HepG2 (cell line): ENCODE measurements at regions not wholly inside any gene's neighbourhood (a gene's known extent, or its start where the extent isn't known, plus 50 kb on each side); places are given as distances from the start of the nearest gene placed in this dataset.

Source experiments
- ATAC-seq: fragments of 200-7000 bp; cut with Tn5 transposase; 3 replicates; pipeline ENCODE4 v1.9.1; 2020; ENCODE audit warnings: mild to moderate bottlenecking, moderate library complexity
- BruUV-seq: library from RNA; stranded (reverse); fragments of 400-500 nt; replicated peaks from 2 replicates; lab custom pipeline; 2021; lab: Mats Ljungman, UMichigan
- CTCF ChIA-PET: fragments of 300-600 bp; formaldehyde crosslinking; extraction: SDS; loops from one replicate; lab custom pipeline; 2021; ENCODE audit warnings: low total read pairs, inconsistent platforms, low intra/inter-chr PET ratio; lab: Yijun Ruan, JAX
- POLR2A ChIA-PET: fragments of 350-600 bp; sonication (Branson Sonifier 250); formaldehyde crosslinking; loops from one replicate; lab custom pipeline; 2020; ENCODE audit warnings: antibody characterized with exemption, inconsistent platforms; lab: Yijun Ruan, JAX
- DNase-seq: peaks from one replicate; pipeline ENCODE4 v3.0.0-alpha.2; 2015; ENCODE audit warnings: low spot score
- FAIRE-seq: peaks from 3 replicates; lab custom pipeline; 2011; peaks lifted over from hg19 to GRCh38; lab: Jason Lieb, UNC
- H2AFZ ChIP-seq: one replicate; pipeline ENCODE4 v1.6.1; 2011; ENCODE audit warnings: low read length, inconsistent platforms
- H3K27ac ChIP-seq: fragments of 300-600 bp; 3 replicates; pipeline ENCODE4 v1.8.0; 2011; ENCODE audit warnings: mixed run types, mild to moderate bottlenecking, mixed read lengths, low read length, inconsistent platforms; ENCODE audit not compliant: insufficient read depth; ENCODE audit errors: extremely low read length
- H3K27me3 ChIP-seq, 2 experiments: fragments of 200-600 bp in 1 of 2; 2 replicates in 1 of 2; 3 replicates in 1 of 2; pipeline versions ENCODE4 v1.6.0 to v1.8.0; 2011; ENCODE audit warnings: low read length in 2 of 2, mild to moderate bottlenecking in 2 of 2, moderate library complexity in 2 of 2, inconsistent platforms in 1 of 2; ENCODE audit not compliant: insufficient read depth in 2 of 2, control insufficient read depth in 1 of 2
- H3K36me3 ChIP-seq, 2 experiments: fragments of 200-600 bp in 1 of 2; replicated peaks in 1 of 2; 2 replicates in 1 of 2; 3 replicates in 1 of 2; pipeline versions ENCODE4 v1.5.1 to v1.8.0; 2011; ENCODE audit warnings: low read length in 2 of 2, inconsistent platforms in 1 of 2; ENCODE audit not compliant: insufficient read depth in 2 of 2, control insufficient read depth in 1 of 2
- H3K4me1 ChIP-seq: 2 replicates; pipeline ENCODE4 v1.5.1; 2012; ENCODE audit warnings: low read length, inconsistent platforms; ENCODE audit not compliant: insufficient read depth
- H3K4me2 ChIP-seq: 2 replicates; pipeline ENCODE4 v1.6.0; 2011; ENCODE audit warnings: low read depth, low read length, inconsistent platforms
- H3K4me3 ChIP-seq, 3 experiments: fragments of 200-600 bp in 1 of 3; sonication (generic), shearing (Covaris generic) in 1 of 3; replicated peaks in 1 of 3; 2 replicates each; pipeline ENCODE4 v1.5.1; 2011 to 2016; ENCODE audit warnings: low read length in 3 of 3, inconsistent platforms in 2 of 3, low read depth in 2 of 3, mild to moderate bottlenecking in 2 of 3, control low read depth in 1 of 3, mixed read lengths in 1 of 3; ENCODE audit not compliant: insufficient read depth in 1 of 3
- H3K79me2 ChIP-seq: one replicate; pipeline ENCODE4 v1.6.1; 2011; ENCODE audit warnings: low read length, inconsistent platforms; ENCODE audit not compliant: insufficient read depth
- H3K9ac ChIP-seq: 2 replicates; pipeline ENCODE4 v1.6.0; 2011; ENCODE audit warnings: mild to moderate bottlenecking, low read depth, low read length, inconsistent platforms; ENCODE audit not compliant: insufficient read depth
- H3K9me3 ChIP-seq: 2 replicates; pipeline ENCODE4 v1.5.1; 2012; ENCODE audit warnings: mild to moderate bottlenecking, low read length
- H4K20me1 ChIP-seq: 2 replicates; pipeline ENCODE4 v1.6.0; 2011; ENCODE audit warnings: inconsistent platforms, mild to moderate bottlenecking, low read length, moderate library complexity; ENCODE audit not compliant: insufficient read depth
- ETV5 ChIP-seq: IDR thresholded peaks from 2 replicates; pipeline ENCODE4 v1.6.1; 2018; ENCODE audit warnings: missing biosample characterization, missing genetic modification reagents, inconsistent platforms, borderline replicate concordance
- GTF3A ChIP-seq: sonication (generic); formaldehyde crosslinking; conservative IDR thresholded peaks from 2 replicates; pipeline ENCODE4 v1.4.0; 2020; ENCODE audit warnings: mild to moderate bottlenecking, missing genetic modification reagents
- MED13 ChIP-seq: sonication (generic); formaldehyde crosslinking; IDR thresholded peaks from 2 replicates; pipeline ENCODE4 v1.5.0; 2020; ENCODE audit warnings: missing genetic modification reagents
- MEF2D ChIP-seq: sonication (generic); formaldehyde crosslinking; IDR thresholded peaks from 2 replicates; pipeline ENCODE4 v1.5.1; 2020; ENCODE audit warnings: mild to moderate bottlenecking, missing genetic modification reagents
- PRMT3 ChIP-seq: sonication (generic); formaldehyde crosslinking; IDR thresholded peaks from 2 replicates; pipeline ENCODE4 v1.8.1; 2022; ENCODE audit warnings: low read depth, mild to moderate bottlenecking, moderate library complexity, missing genetic modification reagents, borderline replicate concordance
- TERF1 ChIP-seq: sonication (generic); formaldehyde crosslinking; IDR thresholded peaks from 2 replicates; pipeline ENCODE4 v1.8.0; 2022; ENCODE audit warnings: mild to moderate bottlenecking, missing genetic modification reagents, moderate library complexity
- U2AF1 ChIP-seq: fragments of 200-400 bp; formaldehyde crosslinking; optimal IDR thresholded peaks from 2 replicates; pipeline ENCODE3; 2017; ENCODE audit warnings: mild to moderate bottlenecking, low read depth, low read length
- ZKSCAN1 ChIP-seq: fragments of 150-350 bp; IDR thresholded peaks from 2 replicates; pipeline ENCODE4 v1.6.1; 2014; ENCODE audit warnings: low read length
- ZNF510 ChIP-seq: sonication (generic); formaldehyde crosslinking; IDR thresholded peaks from 2 replicates; pipeline ENCODE4 v1.4.0; 2020; ENCODE audit warnings: low read depth, mild to moderate bottlenecking, missing genetic modification reagents
- ZNF512B ChIP-seq: sonication (generic); formaldehyde crosslinking; IDR thresholded peaks from 2 replicates; pipeline ENCODE4 v1.5.1; 2020; ENCODE audit warnings: missing genetic modification reagents, mild to moderate bottlenecking, borderline replicate concordance
- ZXDC ChIP-seq: sonication (generic); formaldehyde crosslinking; IDR thresholded peaks from 2 replicates; pipeline ENCODE4 v1.5.0; 2020; ENCODE audit warnings: mild to moderate bottlenecking, missing genetic modification reagents
- WGBS: methylation state at CpG from one replicate; pipeline ENCODE4 v1.1.6; 2017; ENCODE audit warnings: low lambda C conversion rate; 5-methylcytosine and 5-hydroxymethylcytosine counted together
- in situ Hi-C: cut with HindIII; loops from 2 replicates; pipeline ENCODE4 v1.10.0; 2017; ENCODE audit warnings: low pct_unique_long_range_greater_than_20kb; ENCODE audit not compliant: extremely low pct_ligation_motif_present
- intact Hi-C: fragments of 100-400 bp; cut with micrococcal nuclease; formaldehyde crosslinking; loops from one replicate; pipeline ENCODE4 v1.10.0; 2022; ENCODE audit not compliant: unreplicated experiment
- TF ChIP-seq, protein P1 (sequence below): sonication (generic); formaldehyde crosslinking; IDR thresholded peaks from 2 replicates; pipeline ENCODE4 v1.5.0; 2020; ENCODE audit warnings: mild to moderate bottlenecking, missing genetic modification reagents, borderline replicate concordance
- TF ChIP-seq, protein P2 (sequence below): sonication (generic); formaldehyde crosslinking; IDR thresholded peaks from 2 replicates; pipeline ENCODE4 v1.5.0; 2020; ENCODE audit warnings: missing genetic modification reagents, mild to moderate bottlenecking, borderline replicate concordance

GRCh38 chr2:43012966-43013365, 213.4 kb downstream of the ZFP36L2 start (continued):
- no peak for TF ChIP-seq GTF3A (CRISPR knock-in tag)
- TF ChIP-seq MEF2D (CRISPR knock-in tag): no peak
- no peak for TF ChIP-seq ETV5 (CRISPR knock-in tag)
- no peak for TF ChIP-seq ZNF512B (CRISPR knock-in tag)
- no peak for TF ChIP-seq TERF1 (CRISPR knock-in tag)

DNA sequence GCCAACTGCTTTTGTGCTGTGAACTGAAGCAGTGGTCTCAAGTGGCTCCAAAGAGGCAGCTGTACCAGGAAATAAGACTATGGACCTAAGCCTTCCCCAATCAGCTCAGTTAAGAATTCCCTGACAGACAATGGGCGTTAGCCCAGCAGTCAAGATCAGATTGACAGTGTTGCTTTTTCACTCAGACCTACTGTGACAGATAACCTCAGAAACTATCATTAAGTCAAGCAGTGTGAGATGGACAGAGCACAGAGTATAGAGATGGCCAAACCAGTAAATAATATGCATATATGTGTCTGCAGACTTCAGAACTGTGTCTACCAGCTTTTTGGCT, 215.3 kb downstream of the ZFP36L2 start:
- no peaks in the 10 kb centered on the region for H3K36me3 ChIP-seq
- no peak overlapping the region for H3K27ac ChIP-seq
- H3K9me3 ChIP-seq: peaks cover 7% of the 10 kb centered on the region; the same call in 1 of the 2 replicates
- no peaks in the 10 kb centered on the region for H4K20me1 ChIP-seq
- DNase-seq (no peak), FAIRE-seq (no peak), ATAC-seq (no peak)
- WGBS: 100% methylated on average over 1 of the region's 1 CpG
- no peaks in the 10 kb centered on the region for H3K79me2 ChIP-seq
- no TSS peak for BruUV-seq
- H3K4me3 ChIP-seq: no peak overlapping the region
- intact Hi-C loops (no loop called here), in situ Hi-C loops (no loop called here)
- no peaks in the 10 kb centered on the region for H3K27me3 ChIP-seq
- peak overlapping the region; percentile 51 for H2AFZ ChIP-seq
- CTCF ChIA-PET: no interaction called here
- H3K4me1 ChIP-seq: peaks cover 56% of the 10 kb centered on the region
- H3K4me2 ChIP-seq: no peak overlapping the region
- POLR2A ChIA-PET: interaction anchor here (0.9 to 24.4 kb wide), 4 partner anchors 7 to 34 kb away, joined by 4 to 555 read pairs (median 45); no protein-coding TSS in a partner anchor
- no peak overlapping the region for H3K9ac ChIP-seq
- TF ChIP-seq, protein P1, sequence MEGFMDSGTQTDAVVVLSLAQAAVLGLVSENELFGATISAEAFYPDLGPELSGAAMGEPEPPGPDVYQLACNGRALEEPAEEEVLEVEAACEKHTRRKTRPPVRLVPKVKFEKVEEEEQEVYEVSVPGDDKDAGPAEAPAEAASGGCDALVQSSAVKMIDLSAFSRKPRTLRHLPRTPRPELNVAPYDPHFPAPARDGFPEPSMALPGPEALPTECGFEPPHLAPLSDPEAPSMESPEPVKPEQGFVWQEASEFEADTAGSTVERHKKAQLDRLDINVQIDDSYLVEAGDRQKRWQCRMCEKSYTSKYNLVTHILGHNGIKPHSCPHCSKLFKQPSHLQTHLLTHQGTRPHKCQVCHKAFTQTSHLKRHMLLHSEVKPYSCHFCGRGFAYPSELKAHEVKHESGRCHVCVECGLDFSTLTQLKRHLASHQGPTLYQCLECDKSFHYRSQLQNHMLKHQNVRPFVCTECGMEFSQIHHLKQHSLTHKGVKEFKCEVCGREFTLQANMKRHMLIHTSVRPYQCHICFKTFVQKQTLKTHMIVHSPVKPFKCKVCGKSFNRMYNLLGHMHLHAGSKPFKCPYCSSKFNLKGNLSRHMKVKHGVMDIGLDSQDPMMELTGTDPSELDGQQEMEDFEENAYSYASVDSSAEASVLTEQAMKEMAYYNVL (CRISPR knock-in tag): no peak
- TF ChIP-seq ZXDC (CRISPR knock-in tag): no peak
- no peak for TF ChIP-seq ZNF510 (CRISPR knock-in tag)
- no peak for TF ChIP-seq ZKSCAN1
- TF ChIP-seq U2AF1: no peak
- TF ChIP-seq PRMT3 (CRISPR knock-in tag): no peak
- no peak for TF ChIP-seq MED13 (CRISPR knock-in tag)
- TF ChIP-seq, protein P2, sequence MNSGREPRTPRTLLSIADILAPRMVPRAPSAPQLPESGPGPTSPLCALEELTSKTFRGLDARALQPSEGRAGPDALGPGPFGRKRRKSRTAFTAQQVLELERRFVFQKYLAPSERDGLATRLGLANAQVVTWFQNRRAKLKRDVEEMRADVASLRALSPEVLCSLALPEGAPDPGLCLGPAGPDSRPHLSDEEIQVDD (CRISPR knock-in tag): no peak
